IMR-90 (cell line): ENCODE measurements at regions not wholly inside any gene's neighbourhood (a gene's known extent, or its start where the extent isn't known, plus 50 kb on each side); places are given as distances from the start of the nearest gene placed in this dataset.

ENCODE experiments used
- ATAC-seq: fragments of 200-7000 bp; cut with Tn5 transposase; 2 replicates; pipeline ENCODE4 v1.9.1; 2020; ENCODE audit warnings: low read depth, mild to moderate bottlenecking, moderate library complexity
- BruUV-seq: library from RNA; stranded (reverse); fragments of 400-500 nt; replicated peaks from 2 replicates; lab custom pipeline; 2021; lab: Mats Ljungman, UMichigan
- CTCF ChIA-PET: fragments of 300-600 bp; formaldehyde crosslinking; extraction: SDS; loops from one replicate; lab custom pipeline; 2021; ENCODE audit warnings: antibody characterized with exemption; lab: Yijun Ruan, JAX
- POLR2A ChIA-PET: fragments of 300-600 bp; sonication (Branson Sonifier 250); formaldehyde crosslinking; loops from one replicate; lab custom pipeline; 2022; ENCODE audit warnings: antibody characterized with exemption; ENCODE audit not compliant: unreplicated experiment; lab: Charles Lee
- DNase-seq: peaks from one replicate; pipeline ENCODE4 v3.0.0; 2013
- H2AFZ ChIP-seq: replicated peaks from 2 replicates; pipeline ENCODE3; 2013; ENCODE audit warnings: low read length, mild to moderate bottlenecking; ENCODE audit not compliant: poor library complexity
- H2AK5ac ChIP-seq: 2 replicates; pipeline ENCODE4 v1.6.1; 2013; ENCODE audit warnings: low read depth, low read length, inconsistent platforms
- H2AK9ac ChIP-seq: replicated peaks from 2 replicates; pipeline ENCODE3; 2013; ENCODE audit warnings: mild to moderate bottlenecking, low read depth, low read length, moderate library complexity; ENCODE audit not compliant: poor library complexity
- H2BK120ac ChIP-seq: 2 replicates; pipeline ENCODE4 v1.6.1; 2013; ENCODE audit warnings: low read depth, low read length, inconsistent platforms
- H2BK15ac ChIP-seq: 3 replicates; pipeline ENCODE4 v1.6.1; 2013; ENCODE audit warnings: low read depth, low read length, inconsistent platforms
- H2BK20ac ChIP-seq: 2 replicates; pipeline ENCODE4 v1.6.1; 2013; ENCODE audit warnings: low read depth, mild to moderate bottlenecking, inconsistent platforms, low read length, moderate library complexity
- H2BK5ac ChIP-seq: 2 replicates; pipeline ENCODE4 v1.6.1; 2013; ENCODE audit warnings: mild to moderate bottlenecking, low read depth, low read length, inconsistent platforms; ENCODE audit not compliant: poor library complexity, severe bottlenecking
- H3K14ac ChIP-seq: replicated peaks from 2 replicates; pipeline ENCODE4 v1.6.1; 2013; ENCODE audit warnings: low read depth, low read length, inconsistent platforms
- H3K18ac ChIP-seq: 2 replicates; pipeline ENCODE4 v1.6.1; 2013; ENCODE audit warnings: low read depth, low read length, control low read depth
- H3K23ac ChIP-seq: 2 replicates; pipeline ENCODE4 v1.6.1; 2013; ENCODE audit warnings: low read depth, low read length, inconsistent platforms
- H3K27ac ChIP-seq: 2 replicates; pipeline ENCODE4 v1.5.1; 2013; ENCODE audit warnings: mild to moderate bottlenecking, control low read depth, low read length; ENCODE audit not compliant: insufficient read depth
- H3K27me3 ChIP-seq: 2 replicates; pipeline ENCODE4 v1.6.1; 2013; ENCODE audit warnings: low read length; ENCODE audit not compliant: control insufficient read depth, insufficient read depth
- H3K36me3 ChIP-seq: 2 replicates; pipeline ENCODE4 v1.6.1; 2013; ENCODE audit warnings: low read length, mixed read lengths; ENCODE audit not compliant: control insufficient read depth, insufficient read depth
- H3K4ac ChIP-seq: 2 replicates; pipeline ENCODE4 v1.6.1; 2013; ENCODE audit warnings: low read depth, low read length, inconsistent platforms
- H3K4me1 ChIP-seq: 2 replicates; pipeline ENCODE4 v1.6.1; 2013; ENCODE audit warnings: low read length, mixed read lengths; ENCODE audit not compliant: control insufficient read depth, insufficient read depth
- H3K4me2 ChIP-seq: 2 replicates; pipeline ENCODE4 v1.6.1; 2013; ENCODE audit warnings: low read depth, mild to moderate bottlenecking, control low read depth, low read length, moderate library complexity
- H3K4me3 ChIP-seq: 2 replicates; pipeline ENCODE4 v1.5.1; 2013; ENCODE audit warnings: low read depth, mild to moderate bottlenecking, control low read depth, low read length, moderate library complexity; ENCODE audit not compliant: insufficient read depth
- H3K56ac ChIP-seq: 2 replicates; pipeline ENCODE4 v1.6.1; 2013; ENCODE audit warnings: low read length, inconsistent platforms; ENCODE audit not compliant: insufficient read depth; ENCODE audit errors: extremely low read depth
- H3K79me1 ChIP-seq, 2 experiments: 2 replicates each; pipeline ENCODE4 v1.6.1; 2013; ENCODE audit warnings: low read length in 2 of 2, inconsistent platforms in 1 of 2, low read depth in 1 of 2
- H3K9ac ChIP-seq: 2 replicates; pipeline ENCODE4 v1.6.1; 2013; ENCODE audit warnings: low read depth, low read length, control low read depth
- H3K9me1 ChIP-seq: 2 replicates; pipeline ENCODE4 v1.6.1; 2013; ENCODE audit warnings: low read length, inconsistent platforms; ENCODE audit not compliant: insufficient read depth
- H3K9me3 ChIP-seq: 2 replicates; pipeline ENCODE4 v1.6.1; 2013; ENCODE audit warnings: low read length; ENCODE audit not compliant: control insufficient read depth, insufficient read depth
- H4K20me1 ChIP-seq: 2 replicates; pipeline ENCODE4 v1.6.1; 2013; ENCODE audit warnings: low read length, inconsistent platforms; ENCODE audit not compliant: insufficient read depth
- H4K5ac ChIP-seq: 2 replicates; pipeline ENCODE4 v1.6.1; 2013; ENCODE audit warnings: mild to moderate bottlenecking, low read depth, low read length, control low read depth
- H4K8ac ChIP-seq, 2 experiments: 2 replicates each; pipeline ENCODE4 v1.6.1; 2013; ENCODE audit warnings: low read depth in 2 of 2, low read length in 2 of 2, control low read depth in 1 of 2, inconsistent platforms in 1 of 2
- H4K91ac ChIP-seq: 2 replicates; pipeline ENCODE4 v1.6.1; 2013; ENCODE audit warnings: low read depth, low read length, inconsistent platforms; ENCODE audit not compliant: insufficient read depth
- BHLHE40 ChIP-seq: fragments of 150-350 bp; IDR thresholded peaks from 2 replicates; pipeline ENCODE4 v1.6.1; 2016; ENCODE audit warnings: mild to moderate bottlenecking, low read depth, low read length
- CEBPB ChIP-seq: IDR thresholded peaks from 2 replicates; pipeline ENCODE4 v1.6.1; 2012; ENCODE audit warnings: low read depth, low read length, improper control_type of control experiment
- CHD1 ChIP-seq: IDR thresholded peaks from 2 replicates; pipeline ENCODE4 v1.6.1; 2012; ENCODE audit warnings: low read depth, low read length, improper control_type of control experiment
- FOS ChIP-seq: fragments of 150-350 bp; IDR thresholded peaks from 2 replicates; pipeline ENCODE4 v1.6.1; 2016; ENCODE audit warnings: low read depth, low read length
- MAFK ChIP-seq: IDR thresholded peaks from 2 replicates; pipeline ENCODE4 v1.6.1; 2012; ENCODE audit warnings: low read depth, low read length, improper control_type of control experiment
- MAZ ChIP-seq: IDR thresholded peaks from 2 replicates; pipeline ENCODE4 v1.6.1; 2012; ENCODE audit warnings: low read depth, mild to moderate bottlenecking, low read length, improper control_type of control experiment, moderate library complexity, borderline replicate concordance
- MXI1 ChIP-seq: IDR thresholded peaks from 2 replicates; pipeline ENCODE4 v1.6.1; 2012; ENCODE audit warnings: low read depth, mild to moderate bottlenecking, low read length, moderate library complexity, borderline replicate concordance
- NFE2L2 ChIP-seq: fragments of 150-350 bp; IDR thresholded peaks from 2 replicates; pipeline ENCODE4 v1.6.1; 2016; ENCODE audit warnings: low read depth, mild to moderate bottlenecking, low read length
- POLR2A ChIP-seq: IDR thresholded peaks from 2 replicates; pipeline ENCODE4 v1.6.1; 2012; ENCODE audit warnings: mild to moderate bottlenecking, low read depth, low read length
- RCOR1 ChIP-seq: IDR thresholded peaks from 2 replicates; pipeline ENCODE4 v1.6.1; 2012; ENCODE audit warnings: mild to moderate bottlenecking, low read length, improper control_type of control experiment; ENCODE audit not compliant: insufficient replicate concordance
- RFX5 ChIP-seq: IDR thresholded peaks from 2 replicates; pipeline ENCODE4 v1.8.0; 2012; ENCODE audit warnings: low read depth, mild to moderate bottlenecking, low read length, moderate library complexity
- SMC3 ChIP-seq: fragments of 150-350 bp; IDR thresholded peaks from 2 replicates; pipeline ENCODE4 v1.6.1; 2016; ENCODE audit warnings: low read depth, mild to moderate bottlenecking, antibody characterized with exemption, low read length, moderate library complexity
- WGBS, 2 experiments: methylation state at CpG; one replicate each; pipeline versions ENCODE4 v1.1.5 to v1.1.7; 2013; ENCODE audit warnings: missing lambda C conversion rate in 2 of 2; ENCODE audit not compliant: insufficient read length in 1 of 2; ENCODE audit errors: extremely low coverage in 2 of 2; 5-methylcytosine and 5-hydroxymethylcytosine counted together
- dilution Hi-C: fragments of 300-500 bp; cut with HindIII; formaldehyde crosslinking; loops from one replicate; pipeline ENCODE4 v1.14.3; 2018; ENCODE audit warnings: low sequenced_read_pairs; ENCODE audit not compliant: unreplicated experiment
- in situ Hi-C: fragments of 300-500 bp; cut with MboI; formaldehyde crosslinking; loops from 3 replicates; pipeline ENCODE4 v1.14.3; 2019; ENCODE audit warnings: low sequenced_read_pairs, inconsistent platforms, mixed read lengths
- intact Hi-C: fragments of 100-400 bp; cut with micrococcal nuclease; formaldehyde crosslinking; loops from 2 replicates; pipeline ENCODE4 v1.10.0; 2022
- TF ChIP-seq, protein P1 (sequence below): fragments of 150-350 bp; IDR thresholded peaks from 2 replicates; pipeline ENCODE4 v1.6.1; 2017; ENCODE audit warnings: mild to moderate bottlenecking, antibody characterized with exemption, low read length, low read depth
- TF ChIP-seq, protein P2 (sequence below): fragments of 150-350 bp; IDR thresholded peaks from 2 replicates; pipeline ENCODE4 v1.6.1; 2016; ENCODE audit warnings: low read depth, mild to moderate bottlenecking, low read length, moderate library complexity, borderline replicate concordance

DNA sequence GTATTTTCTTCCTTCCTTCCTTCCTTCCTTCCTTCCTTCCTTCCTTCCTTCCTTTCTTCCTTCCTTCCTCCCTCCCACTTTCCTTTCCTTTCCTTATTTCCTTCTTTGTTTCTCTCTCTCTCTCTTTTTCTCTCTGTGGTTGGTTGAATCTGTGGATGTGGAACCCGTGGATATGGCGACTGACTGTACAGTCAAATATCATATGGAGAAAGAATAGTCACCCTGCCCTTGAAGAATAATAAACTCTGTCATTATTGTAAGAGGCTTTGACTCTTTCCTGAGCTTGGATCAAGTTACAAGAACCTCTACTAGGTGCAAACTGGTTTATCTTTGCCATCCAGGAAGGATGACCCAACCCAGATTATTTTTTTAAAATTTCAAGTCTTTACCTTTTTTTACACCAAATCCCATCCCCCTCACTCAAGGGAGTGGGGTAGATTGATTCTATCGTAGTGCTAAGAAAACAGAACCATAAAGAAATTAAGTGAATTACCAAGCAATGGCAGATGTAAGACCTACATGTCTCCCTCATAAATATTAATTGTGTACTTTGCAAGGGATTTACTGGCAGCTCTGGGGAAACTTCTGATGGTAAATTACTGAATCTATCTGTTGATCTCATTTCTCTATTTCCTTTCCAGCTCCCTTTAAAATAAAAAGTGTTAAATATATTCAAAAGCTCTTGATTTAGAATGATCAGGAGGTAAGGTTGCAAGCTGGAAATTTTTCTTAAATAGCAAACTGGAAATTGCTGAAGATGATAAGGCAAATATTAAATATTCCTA is 667.5 kb downstream of the UTRN start:
- Histone ChIP-seq H4K8ac (no peak overlapping the region), H2BK5ac (no peak overlapping the region), H2BK20ac (no peak overlapping the region), H3K9me3 (no peaks in the 10 kb centered on the region), H3K9ac (no peak overlapping the region), H3K4me1 (peaks cover 9% of the 10 kb centered on the region), H3K56ac (no peak overlapping the region), H3K18ac (no peak overlapping the region), H3K36me3 (no peaks in the 10 kb centered on the region), H4K20me1 (no peaks in the 10 kb centered on the region), H2BK15ac (no peak overlapping the region), H3K4ac (no peak overlapping the region), H2AK9ac (no peak overlapping the region), H3K27ac (no peak overlapping the region), H3K9me1 (peaks cover 8% of the 10 kb centered on the region), H3K79me1 (no peaks in the 10 kb centered on the region), H2BK120ac (no peak overlapping the region), H3K4me2 (no peak overlapping the region), H4K5ac (no peak overlapping the region), H4K91ac (no peak overlapping the region), H2AFZ (no peak overlapping the region), H3K4me3 (no peak overlapping the region), H2AK5ac (no peak overlapping the region), H3K27me3 (no peaks in the 10 kb centered on the region), H3K23ac (no peak overlapping the region), H3K14ac (no peak overlapping the region)
- in situ Hi-C loops = no loop called here
- WGBS, 2 experiments = no CpG with 5 or more reads among the region's 3 CpGs
- BruUV-seq = no TSS peak
- ATAC-seq (no peak), DNase-seq (no peak)
- dilution Hi-C loops = no loop called here
- ChIA-PET CTCF (interaction anchor here (0.8 kb wide), 1 partner anchor 78 kb away, joined by 3 read pairs; no protein-coding TSS in a partner anchor), POLR2A (no interaction called here)
- intact Hi-C loops = no loop called here
- TF ChIP-seq NFE2L2 = no peak
- no peak for TF ChIP-seq BHLHE40
- TF ChIP-seq RCOR1 = no peak
- TF ChIP-seq, protein P1, sequence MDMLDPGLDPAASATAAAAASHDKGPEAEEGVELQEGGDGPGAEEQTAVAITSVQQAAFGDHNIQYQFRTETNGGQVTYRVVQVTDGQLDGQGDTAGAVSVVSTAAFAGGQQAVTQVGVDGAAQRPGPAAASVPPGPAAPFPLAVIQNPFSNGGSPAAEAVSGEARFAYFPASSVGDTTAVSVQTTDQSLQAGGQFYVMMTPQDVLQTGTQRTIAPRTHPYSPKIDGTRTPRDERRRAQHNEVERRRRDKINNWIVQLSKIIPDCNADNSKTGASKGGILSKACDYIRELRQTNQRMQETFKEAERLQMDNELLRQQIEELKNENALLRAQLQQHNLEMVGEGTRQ = no peak
- no peak for TF ChIP-seq RFX5
- TF ChIP-seq MXI1 = no peak
- no peak for TF ChIP-seq POLR2A
- no peak for TF ChIP-seq CEBPB
- TF ChIP-seq FOS = no peak
- TF ChIP-seq MAZ = no peak
- TF ChIP-seq, protein P2, sequence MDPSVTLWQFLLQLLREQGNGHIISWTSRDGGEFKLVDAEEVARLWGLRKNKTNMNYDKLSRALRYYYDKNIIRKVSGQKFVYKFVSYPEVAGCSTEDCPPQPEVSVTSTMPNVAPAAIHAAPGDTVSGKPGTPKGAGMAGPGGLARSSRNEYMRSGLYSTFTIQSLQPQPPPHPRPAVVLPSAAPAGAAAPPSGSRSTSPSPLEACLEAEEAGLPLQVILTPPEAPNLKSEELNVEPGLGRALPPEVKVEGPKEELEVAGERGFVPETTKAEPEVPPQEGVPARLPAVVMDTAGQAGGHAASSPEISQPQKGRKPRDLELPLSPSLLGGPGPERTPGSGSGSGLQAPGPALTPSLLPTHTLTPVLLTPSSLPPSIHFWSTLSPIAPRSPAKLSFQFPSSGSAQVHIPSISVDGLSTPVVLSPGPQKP = no peak
- no peak for TF ChIP-seq MAFK
- TF ChIP-seq SMC3 = no peak
- TF ChIP-seq CHD1 = no peak
